Eye (tissue), 1 donor: ENCODE measurements at regions not wholly inside any gene's neighbourhood (a gene's known extent, or its start where the extent isn't known, plus 50 kb on each side); places are given as distances from the start of the nearest gene placed in this dataset.
"Not testable (repeated sequence)": the region's sequence is repeated elsewhere in the genome, so short reads cannot be mapped to it uniquely, and the experiment has no call there.

ENCODE experiments used
- DNase-seq: peaks from one replicate; pipeline ENCODE4 v3.0.0-alpha.2; 2015

DNA sequence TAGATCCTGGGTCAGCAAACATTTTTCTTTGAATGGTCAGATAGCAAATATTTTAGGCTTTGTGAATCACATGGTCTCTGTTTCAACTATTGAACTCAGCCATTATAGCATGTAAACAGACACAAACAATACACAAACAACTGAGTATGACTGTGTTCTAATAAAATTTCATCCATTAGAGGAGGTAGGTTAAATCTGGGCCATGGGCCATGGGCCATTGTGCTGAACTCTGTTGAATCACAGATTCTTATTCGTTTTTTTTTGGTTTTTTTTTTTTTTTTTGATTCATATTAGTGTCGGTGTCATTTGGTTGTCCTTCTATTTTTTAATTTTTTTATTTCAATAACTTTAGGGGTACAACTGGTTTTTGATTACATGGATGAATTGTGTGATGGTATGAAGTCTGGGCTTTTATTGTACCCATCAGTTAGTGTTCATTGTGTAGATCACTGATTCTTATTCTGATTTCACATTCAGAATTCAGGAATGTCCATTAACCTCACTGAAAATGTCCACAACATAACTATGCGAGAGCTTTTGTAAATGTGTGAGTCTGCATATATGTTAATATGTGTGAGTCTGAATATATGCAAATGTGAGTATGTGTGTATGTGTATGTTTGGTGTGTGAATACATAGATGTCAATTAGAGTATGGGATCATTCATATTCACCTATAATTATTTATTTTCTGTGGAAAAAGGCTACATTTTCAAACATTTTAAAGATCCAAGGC is 443.7 kb upstream of the GRM3 start:
- no peak for DNase-seq

GRCh38 chr7:86190351-86190750 is 453.4 kb upstream of the GRM3 start:
- no peak for DNase-seq

GRCh38 chr7:86181474-86181873 is 462.2 kb upstream of the GRM3 start:
- no peak for DNase-seq

DNA sequence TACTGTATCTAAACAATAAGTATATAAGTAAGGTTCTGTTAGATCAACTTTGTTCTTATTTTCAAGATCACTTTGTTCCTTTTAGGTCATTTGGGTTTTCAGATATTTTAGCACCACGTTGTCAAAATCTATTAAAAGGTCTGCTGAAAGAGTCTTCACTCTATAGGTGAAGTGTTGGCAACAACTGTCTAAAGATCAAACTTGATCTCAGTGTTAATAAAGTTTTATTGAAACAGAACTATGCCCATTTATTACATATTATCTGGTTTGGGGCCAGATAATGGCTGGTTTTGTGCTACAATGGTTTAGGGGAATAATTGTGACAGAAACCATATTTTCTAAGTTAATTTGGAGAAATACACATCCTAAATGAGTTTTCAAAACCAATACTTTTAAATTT is 478.9 kb upstream of the GRM3 start:
- DNase-seq: no peak

- no peak for DNase-seq
Measured at GRCh38 chr7:86158111-86158510, 485.6 kb upstream of the GRM3 start.

DNA sequence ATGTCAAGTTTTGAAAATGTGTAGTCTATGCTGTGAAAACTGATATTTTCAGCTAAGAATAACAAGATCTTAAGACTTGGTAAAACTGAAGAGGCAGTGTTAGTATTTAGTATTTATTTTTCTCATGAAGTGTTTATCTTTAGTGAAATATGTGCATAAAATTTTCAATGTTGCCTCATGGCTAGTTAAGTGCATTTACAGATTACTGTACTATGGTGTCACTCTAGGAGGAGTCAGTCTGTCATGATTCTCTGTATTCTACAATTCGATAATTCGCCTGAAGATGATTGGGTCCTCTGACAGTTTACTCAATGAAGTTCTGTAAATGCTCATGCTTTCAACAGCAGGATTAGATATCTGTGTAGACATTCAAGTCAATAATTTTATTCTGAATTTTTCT is 488.1 kb upstream of the GRM3 start:
- no peak for DNase-seq

- no peak for DNase-seq
Measured at GRCh38 chr7:86152926-86153325, 490.8 kb upstream of the GRM3 start.

GRCh38 chr7:86149024-86149665 is 494.6 kb upstream of the GRM3 start:
- no peak for DNase-seq

- DNase-seq: no peak
Measured at GRCh38 chr7:86148501-86148900, 495.2 kb upstream of the GRM3 start.

- no peak for DNase-seq
Measured at GRCh38 chr7:86137343-86137742, 506.4 kb upstream of the GRM3 start.

DNA sequence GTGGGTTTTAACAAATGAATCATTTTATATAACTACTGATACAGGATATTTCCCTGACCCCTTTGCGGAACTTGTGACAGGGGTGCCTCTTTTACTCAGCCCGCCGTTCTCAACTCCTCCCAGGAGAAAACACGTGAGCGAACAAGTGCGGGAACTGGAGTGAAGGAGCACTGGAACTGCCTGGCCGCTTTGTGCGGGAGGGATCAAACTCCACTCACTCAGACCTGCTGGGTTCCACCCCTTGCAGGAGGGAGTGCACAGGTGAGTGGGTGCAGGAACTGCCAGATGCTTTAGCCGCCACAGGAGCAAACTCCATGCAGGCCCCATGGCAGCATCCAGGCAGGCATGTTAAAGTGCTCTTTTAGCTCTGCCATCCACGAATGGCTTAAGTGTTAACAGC is 513.4 kb upstream of the GRM3 start:
- DNase-seq: no peak

- no peak for DNase-seq
Measured at GRCh38 chr7:86123476-86123875, 520.2 kb upstream of the GRM3 start.

DNA sequence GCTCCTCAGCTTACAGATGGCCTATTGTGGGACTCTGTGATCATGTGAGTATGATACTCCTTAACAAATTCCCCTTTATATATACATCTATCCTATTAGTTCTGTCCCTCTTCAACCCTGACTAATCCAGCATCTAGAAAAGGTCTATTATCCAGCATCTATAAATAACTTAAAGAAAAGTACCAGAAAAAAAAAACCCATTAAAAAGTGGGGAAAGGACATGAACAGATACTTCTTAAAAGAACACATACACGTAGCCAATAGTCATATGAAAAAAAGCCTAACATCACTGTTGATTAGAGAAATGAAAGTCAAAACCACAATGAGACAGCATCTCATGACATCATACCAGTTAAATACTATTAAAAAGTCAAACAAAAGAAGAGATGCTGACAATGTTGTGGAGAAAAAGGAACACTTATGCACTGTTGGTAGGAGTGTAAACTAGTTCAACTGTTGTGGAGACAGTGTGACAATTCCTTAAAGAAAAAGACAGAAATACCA is 549.5 kb upstream of the GRM3 start:
- no peak for DNase-seq

- DNase-seq: no peak
Measured at GRCh38 chr7:86091369-86091768, 552.3 kb upstream of the GRM3 start.

DNA sequence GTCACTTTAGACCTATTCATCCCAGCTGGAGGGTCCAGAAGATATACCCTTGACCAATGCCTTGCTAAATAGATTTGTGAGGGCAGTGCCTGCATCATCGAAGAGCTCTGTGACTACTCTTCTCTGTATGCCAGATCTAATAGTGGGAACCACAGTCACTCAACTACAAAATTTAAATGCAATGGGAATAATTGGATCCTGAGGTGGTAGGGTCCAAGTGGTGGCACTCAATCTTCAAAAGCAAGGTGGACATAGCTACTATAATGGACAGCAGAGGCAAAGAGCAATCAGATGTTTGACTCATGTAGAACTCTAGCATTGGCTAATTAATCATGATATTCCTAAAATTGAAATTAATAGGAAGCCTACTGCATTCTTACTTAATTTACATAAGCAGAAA is 554.3 kb upstream of the GRM3 start:
- DNase-seq: no peak

DNA sequence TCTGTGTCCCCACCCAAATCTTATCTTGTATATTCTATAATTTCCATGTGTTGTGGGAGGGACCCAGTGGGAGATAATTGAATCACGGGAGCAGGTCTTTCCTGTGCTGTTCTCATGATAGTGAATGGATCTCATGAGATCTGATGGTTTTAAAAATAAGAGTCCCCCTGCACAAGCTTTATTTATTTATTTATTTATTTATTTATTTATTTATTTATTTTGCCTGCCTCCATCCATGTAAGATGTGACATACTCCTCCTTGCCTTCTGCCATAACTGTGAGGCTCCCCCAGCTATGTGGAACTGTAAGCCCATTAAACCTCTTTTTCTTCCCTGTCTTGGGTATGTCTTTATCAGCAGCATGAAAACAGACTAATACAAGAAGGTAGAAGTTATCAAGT is 579.1 kb upstream of the GRM3 start:
- DNase-seq: not testable (repeated sequence)

DNA sequence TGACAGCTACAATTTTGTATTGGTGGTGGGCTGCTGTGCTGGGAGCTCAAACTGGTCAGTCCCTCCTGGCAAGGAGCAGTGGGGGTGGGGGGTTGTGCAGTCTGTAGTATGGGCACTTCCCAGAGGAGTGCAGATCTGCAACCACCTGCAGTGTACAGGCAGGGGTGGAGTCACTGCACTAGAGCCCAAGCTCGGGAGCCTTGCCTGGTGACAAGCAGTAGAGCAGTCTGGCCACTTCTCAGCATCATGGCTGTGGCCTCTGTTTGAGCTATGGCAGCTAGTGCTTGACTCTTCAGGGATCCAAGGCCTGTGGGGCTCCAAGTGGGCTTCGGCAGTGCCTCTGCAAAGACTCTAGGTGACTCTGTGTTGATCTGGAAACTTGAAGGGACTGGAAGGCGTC is 585.1 kb upstream of the GRM3 start:
- no peak for DNase-seq

DNA sequence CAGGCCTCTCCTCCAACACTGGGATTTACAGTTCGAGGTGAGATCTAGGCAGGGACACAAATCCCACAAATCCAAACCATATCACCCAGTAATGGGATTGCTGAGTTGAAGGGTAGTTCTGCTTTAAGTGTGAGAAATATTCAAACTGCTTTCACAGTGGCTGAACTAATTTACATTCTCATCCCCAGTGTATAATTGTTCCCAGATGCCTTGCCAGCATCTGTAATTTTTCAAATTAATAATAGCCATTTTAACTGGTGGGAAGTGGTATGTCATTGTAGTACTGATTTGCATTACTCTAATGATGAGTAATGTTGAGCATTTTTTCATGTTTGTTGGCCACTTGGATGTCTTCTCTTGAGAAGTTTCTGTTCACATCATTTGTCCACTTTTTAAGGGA is 592.8 kb upstream of the GRM3 start:
- no peak for DNase-seq

DNA sequence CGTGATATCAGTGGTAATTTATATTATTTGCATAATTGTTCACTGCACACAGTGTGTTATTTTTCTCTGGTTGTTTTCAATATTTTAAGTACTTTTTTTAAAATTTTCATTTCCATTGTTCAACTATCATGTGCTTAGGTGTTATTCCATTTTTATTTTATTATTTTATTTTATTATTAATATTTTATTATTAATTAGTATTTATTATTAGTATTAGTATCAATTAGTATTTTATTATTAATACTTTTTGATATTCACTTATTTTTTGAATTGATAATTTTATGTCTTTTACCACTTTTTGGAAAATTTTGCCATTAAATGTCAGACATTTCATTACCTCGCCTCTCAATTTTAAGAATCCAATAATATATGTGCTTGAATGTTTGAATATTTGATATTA is 593.8 kb upstream of the GRM3 start:
- no peak for DNase-seq

- DNase-seq: not testable (repeated sequence)
Measured at GRCh38 chr7:86045197-86045596, 598.5 kb upstream of the GRM3 start.

GRCh38 chr7:86025807-86026206 is 617.9 kb upstream of the GRM3 start:
- no peak for DNase-seq

- no peak for DNase-seq
Measured at GRCh38 chr7:86013662-86014061, 630.0 kb upstream of the GRM3 start.

- DNase-seq: peak; percentile 10
Measured at GRCh38 chr7:86012971-86013370, 630.7 kb upstream of the GRM3 start.

DNA sequence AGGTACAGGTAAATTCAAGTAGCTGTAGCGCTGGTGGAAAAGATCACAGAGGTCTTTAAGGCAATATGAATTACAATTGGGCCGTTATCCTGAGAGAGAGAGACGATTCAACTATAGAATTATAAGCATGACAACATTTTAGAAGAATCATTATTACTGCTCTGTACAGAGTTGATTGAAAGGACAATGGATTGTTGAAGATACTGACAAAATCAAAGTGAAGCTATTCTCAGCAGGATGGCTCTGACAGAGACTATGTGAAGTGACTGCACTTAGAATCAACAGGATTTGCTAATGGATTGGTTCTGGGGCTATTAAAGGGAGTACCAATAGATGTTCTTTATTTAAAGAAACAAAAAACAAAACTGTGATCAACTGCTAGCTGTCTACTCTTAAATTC is 634.8 kb upstream of the GRM3 start:
- DNase-seq: peak; percentile 1

GRCh38 chr7:86006909-86007308 is 636.8 kb upstream of the GRM3 start:
- no peak for DNase-seq
